ENCODE measurements at regions not wholly inside any gene's neighbourhood (a gene's known extent, or its start where the extent isn't known, plus 50 kb on each side); places are given as distances from the start of the nearest gene placed in this dataset.
"Not testable (repeated sequence)": the region's sequence is repeated elsewhere in the genome, so short reads cannot be mapped to it uniquely, and the experiment has no call there.

DNA sequence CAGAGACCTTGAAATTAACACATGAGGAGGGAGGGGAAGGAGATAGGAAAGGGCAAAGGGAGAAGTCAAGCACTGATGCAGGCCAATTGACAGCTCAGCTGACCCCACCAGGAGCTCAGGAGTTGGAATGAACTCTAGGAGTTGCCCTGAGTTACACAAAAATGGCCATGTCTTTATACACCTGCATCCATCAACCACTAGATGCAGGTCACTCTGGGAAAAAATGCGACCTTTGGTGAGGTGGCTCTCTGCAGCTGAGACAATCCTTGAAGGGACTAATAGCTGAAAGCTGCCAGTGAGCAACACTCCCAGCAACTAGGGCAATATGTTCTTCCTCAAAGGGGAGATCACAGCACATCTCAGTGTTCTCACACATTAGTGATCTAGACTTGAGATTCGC, 222.8 kb downstream of the RBM26 start:
- no peak for DNase-seq (ENCODE audit: low read depth)
- no peak overlapping the region for H3K4me3 ChIP-seq (ENCODE audit: control insufficient read depth, low read depth, low read length)
- TF ChIP-seq, protein P1, sequence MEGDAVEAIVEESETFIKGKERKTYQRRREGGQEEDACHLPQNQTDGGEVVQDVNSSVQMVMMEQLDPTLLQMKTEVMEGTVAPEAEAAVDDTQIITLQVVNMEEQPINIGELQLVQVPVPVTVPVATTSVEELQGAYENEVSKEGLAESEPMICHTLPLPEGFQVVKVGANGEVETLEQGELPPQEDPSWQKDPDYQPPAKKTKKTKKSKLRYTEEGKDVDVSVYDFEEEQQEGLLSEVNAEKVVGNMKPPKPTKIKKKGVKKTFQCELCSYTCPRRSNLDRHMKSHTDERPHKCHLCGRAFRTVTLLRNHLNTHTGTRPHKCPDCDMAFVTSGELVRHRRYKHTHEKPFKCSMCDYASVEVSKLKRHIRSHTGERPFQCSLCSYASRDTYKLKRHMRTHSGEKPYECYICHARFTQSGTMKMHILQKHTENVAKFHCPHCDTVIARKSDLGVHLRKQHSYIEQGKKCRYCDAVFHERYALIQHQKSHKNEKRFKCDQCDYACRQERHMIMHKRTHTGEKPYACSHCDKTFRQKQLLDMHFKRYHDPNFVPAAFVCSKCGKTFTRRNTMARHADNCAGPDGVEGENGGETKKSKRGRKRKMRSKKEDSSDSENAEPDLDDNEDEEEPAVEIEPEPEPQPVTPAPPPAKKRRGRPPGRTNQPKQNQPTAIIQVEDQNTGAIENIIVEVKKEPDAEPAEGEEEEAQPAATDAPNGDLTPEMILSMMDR (IDR thresholded peaks at IDR 0.05; ENCODE audit: control insufficient read depth, insufficient read depth, low read depth, low read length, missing control alignments), result no peak

DNA sequence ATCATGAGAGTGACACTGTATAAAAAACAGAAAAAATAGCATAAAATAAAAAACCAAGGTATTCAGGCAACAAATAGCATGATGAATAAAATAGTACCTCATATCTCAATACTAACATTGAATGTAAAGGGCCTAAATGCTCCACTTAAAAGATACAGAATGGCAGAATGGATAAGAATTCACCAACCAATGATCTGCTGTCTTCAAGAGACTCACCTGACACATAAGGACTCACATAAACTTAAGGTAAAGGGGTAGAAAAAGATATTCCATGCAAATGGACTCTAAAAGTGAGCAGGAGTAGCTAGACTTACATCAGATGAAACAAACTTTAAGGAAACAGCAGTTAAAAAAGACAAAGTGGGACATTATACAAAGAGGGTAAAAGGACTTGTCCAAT, 232.4 kb downstream of the RBM26 start:
- H3K4me3 ChIP-seq (ENCODE audit: control insufficient read depth, low read depth, low read length); DNase-seq (ENCODE audit: low read depth): not testable (repeated sequence)

DNA sequence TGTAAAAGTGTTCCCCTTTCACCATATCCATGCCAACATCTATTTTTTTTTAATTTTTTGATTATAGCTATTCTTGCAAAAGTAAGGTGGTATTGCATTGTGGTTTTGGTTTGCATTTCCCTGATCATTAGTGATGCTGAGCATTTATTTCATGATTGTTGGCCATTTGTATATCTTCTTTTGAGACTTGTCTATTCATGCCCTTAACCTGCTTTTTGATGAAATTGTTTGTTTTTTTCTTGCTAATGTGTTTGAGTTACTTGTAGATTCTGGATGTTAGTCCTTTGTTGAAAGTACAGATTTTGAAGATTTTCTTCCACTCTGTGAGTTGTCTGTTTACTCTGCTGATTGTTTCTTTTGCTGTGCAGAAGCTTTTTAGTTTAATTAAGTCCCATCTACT, 233.1 kb downstream of the RBM26 start:
- not testable (repeated sequence) for DNase-seq (ENCODE audit: low read depth)

DNA sequence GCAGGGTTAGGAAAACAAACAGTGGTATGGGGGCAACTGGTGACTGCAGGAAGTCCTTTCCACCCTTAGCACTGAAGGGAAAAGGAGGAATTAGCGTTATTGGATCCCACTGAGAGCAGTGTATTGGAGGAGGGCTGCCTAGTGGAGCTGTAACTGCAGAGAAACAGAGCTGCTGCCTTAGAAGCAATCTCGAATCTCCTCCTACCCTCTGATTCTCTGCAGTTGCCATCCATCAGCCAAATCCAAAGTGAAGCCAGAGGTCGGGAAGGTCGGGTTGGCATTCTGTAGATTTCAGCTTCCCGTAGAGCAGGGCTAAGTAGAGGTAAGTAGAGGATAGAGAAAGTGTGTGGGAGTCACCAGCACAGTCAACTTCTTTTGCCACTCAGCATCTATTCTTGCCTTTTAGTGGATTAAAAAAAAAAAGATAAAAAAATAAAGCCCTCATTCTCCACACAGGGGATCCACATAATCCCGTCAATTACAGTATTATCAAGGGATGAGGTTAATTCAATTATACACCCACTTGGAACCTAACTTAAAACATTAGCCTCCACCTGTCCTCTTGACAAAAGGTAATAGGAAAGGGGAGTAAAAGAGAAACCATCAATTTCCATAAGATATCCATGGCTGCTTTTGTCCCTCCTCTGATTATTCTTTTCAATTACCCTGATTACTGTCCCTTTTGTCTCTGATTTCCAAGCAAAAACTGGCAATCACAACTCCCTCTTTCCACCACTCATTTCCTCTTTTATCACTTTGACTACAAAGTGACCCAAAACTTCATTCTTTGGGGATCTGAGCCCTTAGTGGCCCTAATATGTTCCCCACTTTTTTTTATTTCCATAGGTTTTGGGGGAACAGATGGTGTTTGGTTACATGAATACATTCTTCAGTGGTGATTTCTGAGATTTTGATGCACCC, 234.7 kb downstream of the RBM26 start:
- DNase-seq (ENCODE audit: low read depth), result no peak
- no peak overlapping the region for H3K4me3 ChIP-seq (ENCODE audit: control insufficient read depth, low read depth, low read length)

More for the DNA sequence above, 233.1 kb downstream of the RBM26 start:
- not testable (repeated sequence) for H3K4me3 ChIP-seq (ENCODE audit: control insufficient read depth, low read depth, low read length)

DNA sequence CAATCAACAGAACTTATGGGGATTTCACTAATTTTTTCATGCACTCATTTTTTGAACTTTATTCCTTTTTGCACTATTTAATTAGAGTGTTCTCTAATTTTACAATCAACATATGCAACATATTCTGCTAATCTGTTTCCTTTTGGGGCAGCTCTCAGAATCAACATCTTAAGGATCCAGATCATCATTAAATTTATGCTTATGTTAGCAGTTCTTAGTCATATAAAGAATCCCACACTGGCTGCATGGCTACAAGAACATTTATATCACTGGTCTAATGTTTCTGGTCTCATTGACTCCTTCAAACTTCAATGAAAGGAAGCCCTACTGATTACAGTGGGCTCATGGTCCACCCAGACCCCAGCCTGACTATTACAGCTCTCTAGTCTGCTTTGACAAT, 245.2 kb downstream of the RBM26 start:
- no peak for DNase-seq (ENCODE audit: low read depth)
- no peak overlapping the region for H3K4me3 ChIP-seq (ENCODE audit: control insufficient read depth, low read depth, low read length)
- TF ChIP-seq, protein P1 (IDR thresholded peaks at IDR 0.05; ENCODE audit: control insufficient read depth, insufficient read depth, low read depth, low read length, missing control alignments), result no peak

More for the DNA sequence above, 234.7 kb downstream of the RBM26 start:
- TF ChIP-seq, protein P1 (IDR thresholded peaks at IDR 0.05; ENCODE audit: control insufficient read depth, insufficient read depth, low read depth, low read length, missing control alignments), result no peak

DNA sequence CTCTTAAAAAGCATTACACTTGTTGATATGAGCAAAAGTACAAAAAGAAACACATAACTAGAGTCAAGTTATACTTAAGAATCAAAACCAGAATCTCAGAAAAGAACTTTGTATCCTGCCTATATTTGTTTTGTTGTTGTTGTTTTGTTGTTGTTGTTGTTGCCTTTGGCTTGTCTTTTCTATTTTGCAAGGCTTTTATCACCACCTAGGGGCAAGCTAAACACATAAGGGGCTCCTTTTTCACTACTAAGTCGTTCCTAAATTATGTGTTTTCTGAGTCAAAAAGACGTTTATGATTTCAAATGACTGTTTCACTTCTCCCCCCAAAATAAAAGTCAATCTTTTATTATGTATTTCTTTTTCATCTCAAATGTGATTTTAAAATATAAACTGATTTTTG, 250.2 kb downstream of the RBM26 start:
- DNase-seq (ENCODE audit: low read depth), result no peak
- H3K4me3 ChIP-seq (ENCODE audit: control insufficient read depth, low read depth, low read length), result no peak overlapping the region
- TF ChIP-seq, protein P1 (IDR thresholded peaks at IDR 0.05; ENCODE audit: control insufficient read depth, insufficient read depth, low read depth, low read length, missing control alignments), result no peak

DNA sequence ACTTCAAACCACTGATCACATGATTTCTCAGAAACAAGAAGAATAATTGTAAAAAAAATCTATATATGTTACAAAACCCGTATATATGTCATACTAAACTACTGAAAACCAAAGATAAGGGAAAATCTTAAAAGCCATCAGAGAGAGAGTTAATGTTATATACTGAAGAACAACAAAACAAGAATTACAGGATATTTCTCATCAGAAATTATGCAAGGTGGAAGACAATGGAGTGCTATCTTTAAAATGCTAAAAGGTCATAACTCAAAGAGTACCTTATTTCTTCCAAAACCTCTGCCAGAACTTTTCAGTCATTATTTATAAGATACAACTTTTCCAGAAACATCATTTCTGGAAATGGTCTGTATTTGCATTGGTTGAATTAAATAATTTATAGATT, 256.8 kb downstream of the RBM26 start:
- TF ChIP-seq, protein P1 (IDR thresholded peaks at IDR 0.05; ENCODE audit: control insufficient read depth, insufficient read depth, low read depth, low read length, missing control alignments), result no peak
- no peak for DNase-seq (ENCODE audit: low read depth)
- no peak overlapping the region for H3K4me3 ChIP-seq (ENCODE audit: control insufficient read depth, low read depth, low read length)
